Stromal cell of bone marrow (primary cell): ENCODE measurements at regions not wholly inside any gene's neighbourhood (a gene's known extent, or its start where the extent isn't known, plus 50 kb on each side); places are given as distances from the start of the nearest gene placed in this dataset.

Experiments
- DNase-seq: peaks from one replicate; pipeline ENCODE4 v3.0.0-alpha.2; 2012; ENCODE audit warnings: low read depth

- DNase-seq: no peak
These were observed 366.0 kb upstream of the SHH start for GRCh38 chr7:156178214-156178613.

GRCh38 chr7:156177422-156178055 is 365.3 kb upstream of the SHH start:
- no peak for DNase-seq

- no peak for DNase-seq
These were observed 363.8 kb upstream of the SHH start for GRCh38 chr7:156176039-156176438.

GRCh38 chr7:156175003-156175402 is 362.7 kb upstream of the SHH start:
- no peak for DNase-seq

- no peak for DNase-seq
These were observed 362.2 kb upstream of the SHH start for GRCh38 chr7:156174428-156174827.

- no peak for DNase-seq
These were observed 361.6 kb upstream of the SHH start for GRCh38 chr7:156173748-156174353.

GRCh38 chr7:156173346-156173745 is 361.1 kb upstream of the SHH start:
- DNase-seq: no peak

GRCh38 chr7:156172638-156173037 is 360.4 kb upstream of the SHH start:
- no peak for DNase-seq

GRCh38 chr7:156169474-156170370 is 357.5 kb upstream of the SHH start:
- DNase-seq: no peak

GRCh38 chr7:156168434-156168833 is 356.2 kb upstream of the SHH start:
- DNase-seq: no peak

GRCh38 chr7:156167987-156168386 is 355.7 kb upstream of the SHH start:
- DNase-seq: no peak

GRCh38 chr7:156167417-156167807 is 355.1 kb upstream of the SHH start:
- DNase-seq: no peak

GRCh38 chr7:156166692-156167416 is 354.6 kb upstream of the SHH start:
- no peak for DNase-seq

GRCh38 chr7:156163747-156164146 is 351.5 kb upstream of the SHH start:
- no peak for DNase-seq

- DNase-seq: no peak
These were observed 350.2 kb upstream of the SHH start for GRCh38 chr7:156162451-156162850.

- DNase-seq: no peak
These were observed 348.5 kb upstream of the SHH start for GRCh38 chr7:156160811-156161210.

GRCh38 chr7:156158693-156159092 is 346.4 kb upstream of the SHH start:
- no peak for DNase-seq

- DNase-seq: no peak
These were observed 345.9 kb upstream of the SHH start for GRCh38 chr7:156158213-156158612.

- no peak for DNase-seq
These were observed 345.2 kb upstream of the SHH start for GRCh38 chr7:156157409-156158012.

- DNase-seq: no peak
These were observed 344.6 kb upstream of the SHH start for GRCh38 chr7:156156734-156157408.

GRCh38 chr7:156155988-156156733 is 343.9 kb upstream of the SHH start:
- DNase-seq: no peak
